Stimulated activated CD8-positive, alpha-beta memory T cell treated with anti-CD3 and anti-CD28 coated beads, Interleukin-15, amount 100 ng/mL, for 1 hour (primary cell): ENCODE measurements at regions not wholly inside any gene's neighbourhood (a gene's known extent, or its start where the extent isn't known, plus 50 kb on each side); places are given as distances from the start of the nearest gene placed in this dataset.

Experiments
- DNase-seq: peaks from one replicate; pipeline ENCODE4 v3.0.0-alpha.2; 2020; ENCODE audit warnings: low read depth

DNA sequence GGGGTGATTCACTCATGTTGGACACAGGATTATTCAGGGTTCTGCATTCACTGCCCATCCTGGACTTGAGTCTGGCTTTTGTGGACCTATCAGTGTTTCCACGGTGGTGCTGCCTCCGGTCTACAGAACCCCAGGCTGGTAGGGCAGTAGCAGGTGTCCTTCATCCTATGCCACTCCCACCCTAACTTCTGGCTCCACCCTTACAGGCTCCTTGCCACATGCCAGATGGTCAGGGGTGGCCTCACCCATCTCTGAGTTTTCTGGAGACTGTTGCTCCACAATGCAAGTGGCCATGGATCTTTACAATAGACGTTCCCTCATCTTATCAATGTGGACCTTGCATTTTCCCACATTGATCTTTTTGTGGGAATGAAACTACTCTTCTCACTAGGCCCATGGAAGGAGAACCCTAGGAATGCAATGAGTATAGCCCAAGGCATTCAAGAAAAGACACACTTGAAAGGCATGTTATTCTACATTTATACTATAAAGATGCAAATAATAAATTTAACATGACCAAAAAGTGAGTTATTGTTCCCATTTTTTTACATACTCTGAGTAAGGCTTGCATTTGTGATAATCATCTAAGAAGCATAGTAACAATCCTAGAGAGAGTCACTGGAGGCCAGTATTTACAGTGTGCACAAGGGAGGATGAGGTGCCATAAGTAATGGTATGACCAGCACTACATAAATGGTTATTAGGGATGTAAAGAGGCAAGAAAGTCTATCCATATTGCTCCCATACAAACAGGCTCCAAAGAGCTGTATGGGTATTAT is 57.4 kb upstream of the ADO start:
- no peak for DNase-seq

DNA sequence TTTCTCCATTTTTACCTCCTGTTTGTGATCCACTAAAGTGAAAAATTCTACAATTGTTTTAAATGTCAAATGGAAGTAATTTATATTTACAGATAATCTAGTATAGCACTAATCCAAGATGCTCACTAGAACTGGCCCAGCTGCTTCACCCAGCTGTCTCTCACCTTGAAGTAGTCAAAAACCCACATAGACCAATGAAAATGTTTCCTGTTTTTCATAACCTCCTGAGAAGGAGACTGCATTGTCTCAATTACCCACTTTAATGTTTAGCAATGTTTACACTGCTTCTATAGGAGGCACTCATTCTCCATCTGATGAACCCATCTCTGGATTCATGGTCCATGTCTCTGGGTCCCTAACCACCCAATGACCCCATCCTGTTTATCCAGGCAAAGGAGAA is 56.1 kb upstream of the ADO start:
- DNase-seq, result no peak

DNA sequence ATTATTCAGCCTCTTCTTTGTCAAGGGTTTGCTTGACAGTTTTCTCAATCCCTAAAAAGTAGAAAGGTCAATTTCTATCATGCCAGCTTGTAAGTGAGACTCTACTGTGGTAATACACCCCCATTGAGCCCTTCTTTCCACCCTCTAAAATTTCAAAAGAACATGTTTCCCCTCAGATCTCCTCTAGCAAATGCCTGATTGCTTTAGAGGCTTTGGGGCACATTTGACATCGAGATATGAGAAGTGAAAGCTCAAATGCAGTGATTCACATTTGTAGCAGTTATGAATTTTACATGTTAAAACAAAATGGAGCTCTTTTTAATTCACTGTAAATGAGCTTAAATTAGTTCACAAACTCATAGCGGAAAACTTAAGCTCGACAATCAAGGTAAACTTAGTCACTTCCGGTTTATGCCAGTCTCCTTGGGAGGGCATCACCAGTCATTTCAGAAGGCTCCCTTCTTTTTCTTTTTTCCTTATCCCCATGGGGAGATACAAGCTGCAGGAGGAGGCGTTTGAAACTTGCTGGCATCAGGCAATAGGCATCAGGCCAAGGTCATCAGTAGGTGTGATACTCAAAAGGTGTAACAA is 55.3 kb upstream of the ADO start:
- no peak for DNase-seq
